Posterior cingulate gyrus (tissue), 11 donors: ENCODE measurements at regions not wholly inside any gene's neighbourhood (a gene's known extent, or its start where the extent isn't known, plus 50 kb on each side); places are given as distances from the start of the nearest gene placed in this dataset.

ENCODE experiments used
- DNase-seq, 10 donors: peaks; one replicate each; pipeline versions ENCODE4 v3.0.0 to v3.0.0-alpha.2; 2020 to 2021; ENCODE audit warnings: mixed read lengths in 3 of 10
- intact Hi-C: fragments of 100-400 bp; cut with DNase I; formaldehyde crosslinking; loops from one replicate; pipeline ENCODE4 v1.15.1; 2023

DNA sequence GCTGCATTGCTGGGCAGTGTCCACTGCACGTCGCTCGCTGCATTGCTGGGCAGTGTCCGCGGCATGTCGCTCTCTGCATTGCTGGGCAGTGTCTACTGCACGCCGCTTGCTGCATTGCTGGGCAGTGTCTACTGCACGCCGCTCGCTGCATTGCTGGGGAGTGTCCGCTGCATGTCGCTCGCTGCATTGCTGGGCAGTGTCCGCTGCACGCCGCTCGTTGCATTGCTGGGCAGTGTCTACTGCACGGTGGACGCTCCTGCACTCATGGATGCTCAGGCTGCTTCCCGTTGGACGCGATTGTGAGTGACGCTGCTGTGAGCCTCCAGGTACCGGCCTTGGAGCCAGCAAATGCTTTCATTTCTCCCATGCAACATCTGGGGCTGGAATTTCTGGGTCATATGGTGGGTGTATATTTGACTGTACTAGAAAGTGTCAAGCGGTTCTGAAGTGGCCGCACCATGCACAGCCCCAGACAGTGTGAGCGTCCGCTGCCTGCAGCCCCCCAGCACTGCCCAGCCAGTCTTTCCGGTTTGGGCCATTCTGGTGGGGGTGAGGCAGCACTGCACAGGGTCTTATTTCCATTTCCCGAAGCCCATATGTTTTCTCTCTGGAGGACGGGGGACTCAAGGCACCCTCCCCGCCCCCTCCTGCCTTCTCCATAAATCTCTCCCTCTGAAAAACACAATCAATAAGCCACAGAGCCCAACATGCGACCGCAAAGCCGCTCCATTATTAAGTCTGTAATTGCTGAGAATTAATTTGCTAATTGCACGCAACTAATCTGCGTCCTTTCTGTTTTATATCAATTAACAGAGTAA is 97.4 kb downstream of the YTHDF1 start:
- intact Hi-C loops: no loop called here
- peak in 4 of 10 donors; percentile 1 to 55 (median 30) for DNase-seq

DNA sequence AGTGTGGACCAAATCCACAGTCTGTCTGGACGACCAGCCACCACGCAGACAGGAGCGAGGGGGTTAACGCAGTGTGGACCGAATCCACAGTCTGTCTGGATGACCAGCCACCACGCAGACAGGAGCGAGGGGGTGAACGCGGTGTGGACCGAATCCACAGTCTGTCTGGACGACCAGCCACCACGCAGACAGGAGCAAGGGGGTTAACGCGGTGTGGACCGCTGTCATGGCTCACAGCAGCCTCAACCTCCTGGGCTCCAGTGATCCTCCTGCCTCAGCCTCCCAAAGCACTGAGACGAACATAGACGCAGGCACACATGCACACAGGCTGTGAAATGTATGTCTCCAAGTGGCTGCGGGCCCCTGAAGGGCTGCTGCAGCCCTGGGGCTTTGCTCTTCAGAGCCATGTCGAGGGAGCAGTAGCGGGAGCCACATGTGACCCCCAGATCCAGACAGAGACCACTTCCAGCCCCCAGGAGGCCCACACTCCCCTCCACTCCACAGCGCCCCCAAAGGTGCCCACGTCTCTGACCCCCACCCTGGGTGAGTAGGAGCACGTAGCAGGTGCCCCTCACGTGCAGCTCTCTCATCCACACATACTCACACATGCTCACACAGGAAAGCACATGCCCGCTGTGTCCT is 98.1 kb downstream of the YTHDF1 start:
- peak in 4 of 10 donors; percentile 2 to 65 (median 36) for DNase-seq
- intact Hi-C loops: no loop called here

DNA sequence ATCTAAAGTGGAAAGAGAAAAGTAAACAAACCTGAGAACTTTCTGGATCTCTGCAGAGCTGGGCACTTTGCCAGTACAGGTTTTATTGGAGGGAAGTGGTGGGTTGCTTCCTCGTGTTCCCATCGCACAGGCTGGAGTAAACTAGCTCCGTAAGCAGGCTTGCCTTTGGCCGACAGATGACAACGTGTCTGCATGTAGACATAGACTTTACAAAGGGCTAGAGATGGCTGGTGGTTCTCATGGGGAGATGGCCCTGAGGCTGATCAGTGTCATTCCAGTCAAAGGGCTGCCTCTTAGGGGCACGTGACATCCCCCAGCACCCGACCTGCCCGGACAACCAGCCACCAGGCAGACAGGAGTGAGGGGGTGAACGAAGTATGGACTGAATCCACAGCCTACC is 98.8 kb downstream of the YTHDF1 start:
- intact Hi-C loops: no loop called here
- DNase-seq: peak in 3 of 10 donors; percentile 11 to 59 (median 13)

DNA sequence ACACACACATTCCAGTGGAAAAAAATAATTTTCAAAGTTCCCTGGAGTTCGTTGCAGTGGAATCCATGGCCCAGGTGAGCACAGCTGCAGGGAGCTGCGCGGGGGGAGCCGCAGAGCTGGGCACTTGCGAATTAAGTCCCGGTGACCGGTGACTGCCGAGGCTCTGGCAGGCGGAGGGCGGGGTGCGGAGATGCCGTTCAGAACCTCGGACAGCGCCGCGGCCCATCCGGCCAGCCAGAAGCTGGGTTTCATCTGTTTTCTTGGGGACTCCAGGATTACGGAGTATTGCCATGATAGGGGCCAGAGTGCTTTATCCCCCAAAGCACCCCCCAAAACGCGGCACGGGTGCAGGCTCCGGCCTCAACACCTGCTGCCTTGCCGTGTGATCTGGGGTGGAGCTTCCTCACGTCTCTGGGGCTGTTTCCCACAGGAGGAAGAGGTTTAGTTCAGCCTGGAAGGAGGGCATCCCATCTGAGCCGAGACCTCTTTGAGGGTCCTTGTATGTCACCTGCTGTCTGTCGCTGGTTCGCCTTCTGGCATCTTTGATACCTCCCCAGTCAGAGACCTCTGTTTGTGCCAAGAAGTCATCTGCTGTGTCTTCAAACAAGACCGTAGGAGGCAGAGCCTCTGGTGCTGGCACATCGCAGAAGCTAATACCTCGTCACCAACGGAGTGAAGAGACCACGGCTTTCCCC is 99.4 kb downstream of the YTHDF1 start:
- intact Hi-C loops: no loop called here
- peak in 4 of 10 donors; percentile 39 to 85 (median 76) for DNase-seq

DNA sequence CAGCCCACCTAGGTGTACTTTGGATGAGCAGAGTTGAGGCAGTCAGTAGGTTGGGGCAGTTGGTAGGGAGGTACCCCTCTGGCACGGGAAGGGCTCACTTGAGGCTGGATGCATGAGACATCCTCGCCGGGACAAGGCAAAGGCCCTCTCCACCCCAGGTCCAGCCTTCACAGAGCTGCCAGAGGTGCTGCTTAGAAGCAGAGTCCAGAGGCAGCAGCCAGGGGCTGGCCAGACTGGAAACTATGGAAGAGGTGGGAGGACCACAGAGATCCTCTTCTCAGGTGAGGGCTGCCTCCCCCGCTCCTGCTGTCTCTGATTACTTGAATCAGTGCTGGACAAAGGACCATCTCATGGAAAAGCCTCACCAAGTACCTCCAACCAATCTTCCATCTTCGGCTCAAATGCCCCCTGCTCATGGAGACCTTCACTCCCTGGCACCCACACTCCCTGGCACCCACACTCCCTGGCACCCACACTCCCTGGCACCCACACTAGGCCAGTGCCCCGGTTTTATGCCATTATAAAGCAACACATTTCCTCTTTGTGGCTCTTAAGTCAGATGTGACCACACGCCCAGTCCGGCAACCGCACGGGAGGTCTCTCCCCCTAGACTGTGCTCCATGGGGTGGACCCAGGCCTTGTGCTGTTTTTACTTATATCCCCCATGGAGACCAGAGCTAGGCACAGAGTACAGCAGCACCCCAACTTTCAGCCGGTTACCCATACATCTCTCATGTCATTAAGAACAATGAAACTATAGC is 100.1 kb downstream of the YTHDF1 start:
- peak in 3 of 10 donors; percentile 44 to 58 (median 52) for DNase-seq
- intact Hi-C loops: no loop called here

DNA sequence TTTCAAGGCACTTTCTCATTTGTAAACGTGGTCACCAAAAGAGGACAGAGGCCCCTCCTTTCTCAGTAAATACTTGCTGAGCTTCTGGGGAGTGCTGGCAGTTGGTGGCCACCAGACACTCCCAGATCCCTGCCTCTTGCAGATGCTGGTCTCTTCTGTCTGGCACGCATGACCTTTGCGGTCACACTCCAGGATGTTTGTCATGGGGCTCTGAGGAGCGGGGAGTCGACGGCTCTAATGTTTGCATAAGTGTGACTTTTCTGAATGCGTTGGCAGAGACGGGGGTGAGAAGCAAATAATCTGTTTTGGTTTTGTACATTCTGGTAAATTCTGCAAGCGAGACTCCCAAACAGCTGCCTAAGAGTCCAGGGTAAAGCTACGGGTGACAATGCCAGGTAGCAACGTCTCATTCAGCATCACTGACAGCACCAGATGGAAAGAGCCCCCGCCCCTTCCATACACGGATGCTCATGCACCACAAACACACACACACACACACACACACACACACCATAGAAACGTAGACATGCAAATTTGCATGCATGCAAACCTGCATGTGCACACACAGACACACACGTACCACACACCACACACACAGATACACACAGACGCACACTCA is 101.1 kb downstream of the YTHDF1 start:
- peak in 3 of 10 donors; percentile 13 to 49 (median 21) for DNase-seq
- intact Hi-C loops: no loop called here

DNA sequence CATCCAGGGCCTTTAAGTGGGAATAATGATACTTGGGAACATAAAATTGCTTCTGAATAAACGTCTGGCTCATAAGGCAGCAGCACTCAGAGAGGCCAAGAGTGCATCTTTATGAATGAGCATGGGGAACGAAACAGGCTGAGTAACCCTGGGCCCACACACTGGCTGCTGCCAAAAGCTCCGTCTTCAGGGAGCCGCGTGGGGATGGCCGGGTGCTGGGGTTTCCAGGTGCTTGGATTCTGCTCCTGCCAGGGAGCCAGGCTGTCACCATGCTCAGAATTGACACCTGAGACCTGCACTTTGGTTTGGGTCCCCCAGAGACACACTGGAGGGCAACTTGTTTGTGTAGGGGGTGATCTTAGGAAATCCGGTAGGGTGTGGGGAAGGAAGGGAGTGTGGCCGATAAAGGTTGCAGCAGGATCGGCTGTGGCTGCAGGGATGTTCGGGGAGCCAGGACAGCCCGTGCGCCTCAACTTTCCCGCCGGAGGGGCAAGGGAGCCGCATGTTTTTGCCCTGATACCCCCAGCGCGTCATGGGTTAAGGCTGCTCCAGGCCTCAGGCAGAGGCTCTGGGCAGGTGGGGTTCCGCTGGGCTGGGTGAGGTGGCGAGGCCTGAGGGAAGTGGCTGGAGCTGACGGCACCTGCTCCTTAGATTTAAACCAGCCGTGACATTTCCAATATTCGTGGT is 101.8 kb downstream of the YTHDF1 start:
- intact Hi-C loops: no loop called here
- peak in 3 of 10 donors; percentile 59 to 70 (median 64) for DNase-seq

DNA sequence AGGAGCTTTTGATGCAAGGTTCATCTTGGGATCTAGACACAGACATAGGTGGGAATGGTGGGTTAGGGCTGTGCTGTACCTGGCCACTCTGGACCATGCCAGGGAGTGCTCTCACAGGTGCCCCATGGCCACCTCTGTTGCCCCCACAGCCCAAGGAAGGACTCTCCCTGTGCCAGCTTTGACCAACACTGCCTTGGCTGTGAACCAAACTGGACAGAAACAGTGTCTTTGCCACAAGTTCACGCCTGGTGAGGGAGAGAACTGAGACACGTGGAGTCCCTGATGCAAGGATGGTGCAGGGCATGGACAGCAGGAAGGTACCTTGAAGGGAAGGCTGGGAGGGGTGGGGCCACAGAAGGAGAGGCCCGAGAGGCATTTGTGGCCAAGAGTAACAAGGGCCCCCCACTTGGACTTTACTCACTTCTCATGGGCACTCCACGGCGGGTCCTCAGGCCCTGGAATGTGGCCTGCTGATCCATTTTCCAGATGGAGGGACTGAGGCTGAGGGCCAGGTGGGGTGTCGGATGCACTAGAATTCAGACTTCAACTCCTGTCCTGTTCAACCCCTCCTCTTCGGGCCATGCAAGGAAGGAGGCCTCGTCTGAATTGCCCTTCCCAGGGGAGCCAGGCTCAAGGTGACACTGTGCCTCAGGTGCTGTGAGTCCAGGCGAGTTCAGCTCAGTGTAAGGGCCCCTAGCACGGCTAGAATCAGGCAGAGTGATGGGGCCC is 103.3 kb downstream of the YTHDF1 start:
- intact Hi-C loops: no loop called here
- DNase-seq: peak in 3 of 10 donors; percentile 30 to 45 (median 37)

DNA sequence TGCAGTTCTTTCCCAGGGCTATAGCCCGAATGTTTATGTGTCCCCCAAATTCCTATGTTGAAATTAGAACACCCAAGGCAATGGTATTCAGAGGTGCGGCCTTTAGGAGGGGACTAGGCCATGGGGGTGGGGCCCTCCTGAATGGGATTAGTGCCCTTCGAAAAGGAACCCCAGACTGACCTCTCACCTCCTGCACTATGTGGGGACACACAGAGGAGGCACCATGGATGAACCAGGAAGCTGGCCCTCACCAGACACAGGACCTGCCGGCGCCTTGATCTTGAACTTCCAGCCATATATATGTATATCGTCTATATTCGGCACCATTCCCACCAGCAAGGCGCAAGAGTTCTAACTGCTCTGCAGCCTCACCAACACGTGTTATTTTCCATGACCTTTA is 101.5 kb upstream of the BHLHE23 start:
- DNase-seq: peak in 3 of 10 donors; percentile 16 to 60 (median 44)
- intact Hi-C loops: no loop called here

DNA sequence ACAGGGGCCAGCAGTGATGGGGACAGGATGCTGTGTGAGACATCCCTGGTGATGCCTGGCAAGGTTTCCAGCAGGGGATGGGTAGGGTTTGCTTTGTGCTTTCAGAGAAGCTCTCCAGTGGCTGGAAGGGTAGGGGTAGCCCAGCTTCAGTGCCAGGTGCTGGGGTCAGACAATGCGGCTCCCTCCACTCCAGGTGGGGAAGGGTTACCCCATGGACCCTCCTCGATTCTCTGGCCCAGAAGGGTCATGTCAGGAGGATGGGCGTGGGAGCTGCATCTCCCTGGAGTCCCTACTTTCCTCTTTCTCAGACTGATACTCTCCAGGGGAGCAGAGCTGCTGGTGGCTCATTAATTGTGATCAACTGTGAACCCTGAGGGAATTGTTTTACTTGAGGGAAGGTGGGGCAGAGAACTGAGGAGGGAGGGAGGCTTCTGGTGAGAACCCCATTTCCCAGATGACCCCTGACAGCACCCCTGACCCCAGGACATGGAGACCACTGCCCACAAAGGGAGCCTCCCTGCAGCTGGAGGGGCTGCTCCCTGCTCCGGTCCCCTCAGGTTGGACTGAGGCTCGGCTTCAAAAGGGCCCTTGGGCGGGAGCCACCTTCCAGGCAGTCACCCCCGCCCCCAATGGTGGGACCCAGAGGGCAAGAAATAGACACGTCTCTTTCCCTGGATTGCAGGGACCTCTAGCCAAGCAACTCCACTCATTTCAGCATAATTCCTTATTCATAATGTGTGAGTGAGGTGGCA is 100.9 kb upstream of the BHLHE23 start:
- intact Hi-C loops: no loop called here
- DNase-seq: peak in 3 of 10 donors; percentile 24 to 34 (median 31)

DNA sequence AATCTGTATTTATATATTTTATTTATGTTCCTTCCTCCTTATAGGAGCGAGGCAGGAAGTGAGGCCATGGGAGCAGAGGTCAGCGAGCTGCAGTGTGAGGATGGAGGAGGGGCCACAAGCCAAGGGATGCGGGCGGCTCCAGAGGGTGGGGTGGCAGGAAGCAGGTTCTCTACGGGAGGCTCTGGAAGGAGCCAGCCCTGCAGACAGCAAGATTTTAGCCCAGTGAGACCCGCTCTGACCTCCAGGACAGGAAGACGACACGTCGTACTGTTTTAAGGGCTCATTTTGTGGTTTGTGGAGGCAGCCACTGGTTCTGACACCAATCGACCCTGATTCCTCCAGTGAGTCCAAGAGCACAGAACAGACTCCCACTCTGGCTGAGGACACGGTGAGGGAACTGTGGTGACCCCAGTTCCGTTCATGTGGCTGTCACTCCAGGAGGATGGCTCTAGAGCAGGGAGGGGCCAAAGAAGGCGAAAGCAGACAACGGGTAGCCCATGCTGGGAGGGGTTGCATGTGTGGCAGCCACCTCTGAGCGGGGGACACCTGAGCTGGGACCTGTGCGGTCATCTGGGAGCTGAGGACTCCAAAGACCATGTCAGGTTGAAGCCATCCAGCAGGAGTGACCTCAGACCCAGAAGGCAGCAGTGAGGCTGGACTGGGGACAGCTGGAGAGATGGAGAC is 100.1 kb upstream of the BHLHE23 start:
- intact Hi-C loops: no loop called here
- DNase-seq: peak in 3 of 10 donors; percentile 45 to 59 (median 55)

DNA sequence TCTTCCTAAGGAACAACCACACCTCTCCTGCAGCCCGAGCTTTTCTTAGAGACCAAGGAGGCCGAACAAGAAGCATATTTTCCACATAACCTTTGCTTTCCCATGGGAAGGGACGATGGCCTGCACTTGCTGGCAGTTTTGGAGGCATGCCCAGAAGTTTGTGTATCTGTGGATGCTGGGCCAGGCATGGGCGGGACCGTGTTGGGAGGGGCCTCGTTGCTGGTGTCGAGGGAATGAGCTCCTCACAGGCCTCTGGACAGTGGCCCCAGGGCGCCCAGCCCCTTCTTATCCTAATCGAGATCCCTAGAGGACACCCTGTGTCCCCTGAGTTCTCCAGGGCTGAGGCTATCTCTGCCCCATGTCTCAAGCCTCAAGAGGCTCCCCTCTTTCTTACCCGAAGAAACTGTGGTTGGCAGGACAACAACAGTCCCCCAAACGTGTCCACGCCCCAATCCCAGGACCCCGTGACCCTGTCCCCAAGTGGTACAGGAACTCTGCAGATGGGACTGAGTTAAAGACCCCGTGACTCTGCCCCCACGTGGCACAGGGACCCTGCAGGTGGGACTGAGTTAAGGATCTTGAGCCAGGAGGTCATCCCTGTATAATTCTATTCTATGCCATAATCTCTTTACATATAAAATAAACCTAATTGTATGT is 99.5 kb upstream of the BHLHE23 start:
- intact Hi-C loops: no loop called here
- peak in 3 of 10 donors; percentile 56 to 73 (median 68) for DNase-seq

DNA sequence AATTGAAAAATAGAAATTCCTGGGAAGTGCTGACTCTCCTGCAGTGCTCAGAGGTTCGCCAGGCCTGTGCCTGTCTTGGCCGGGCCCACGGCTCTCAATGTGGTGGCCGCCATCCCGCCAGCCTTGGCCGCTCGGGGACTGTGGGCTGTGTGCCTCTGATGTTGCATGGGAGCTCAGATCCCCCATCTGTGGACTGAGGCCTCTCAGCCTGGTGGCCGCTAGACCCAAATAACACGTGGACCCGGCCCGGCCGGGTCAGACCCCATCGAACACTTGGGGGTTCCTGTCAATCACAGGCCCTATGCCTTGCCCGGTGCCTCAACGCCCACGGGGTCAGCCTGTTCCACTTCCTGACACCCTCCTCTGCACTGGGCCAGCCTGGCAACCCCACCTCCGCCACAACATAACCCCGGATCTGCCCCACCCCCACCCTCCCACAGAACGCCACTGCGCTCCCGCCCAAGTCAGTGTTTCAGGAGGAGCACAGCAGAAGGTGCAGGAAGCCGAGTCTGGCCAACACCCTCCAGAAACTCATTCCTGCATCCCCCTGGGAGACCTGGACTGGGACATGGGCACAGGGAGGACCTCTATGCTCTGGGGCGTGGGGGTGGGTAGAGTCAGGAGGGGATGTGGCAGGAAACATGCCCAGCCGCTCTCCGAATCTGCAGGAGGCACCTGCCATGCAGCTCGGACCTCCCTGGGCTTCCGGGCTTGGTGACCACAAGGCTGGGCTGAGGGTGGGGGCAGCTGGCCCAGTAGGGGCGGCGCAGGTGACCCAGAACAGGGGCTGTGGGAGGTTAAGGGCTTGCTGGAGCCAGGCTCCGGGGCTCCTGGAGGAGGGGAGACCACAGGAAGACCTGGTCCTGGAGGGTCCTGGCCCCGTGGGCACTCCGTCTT is 98.7 kb upstream of the BHLHE23 start:
- intact Hi-C loops: no loop called here
- peak in 3 of 10 donors; percentile 50 to 74 (median 64) for DNase-seq

DNA sequence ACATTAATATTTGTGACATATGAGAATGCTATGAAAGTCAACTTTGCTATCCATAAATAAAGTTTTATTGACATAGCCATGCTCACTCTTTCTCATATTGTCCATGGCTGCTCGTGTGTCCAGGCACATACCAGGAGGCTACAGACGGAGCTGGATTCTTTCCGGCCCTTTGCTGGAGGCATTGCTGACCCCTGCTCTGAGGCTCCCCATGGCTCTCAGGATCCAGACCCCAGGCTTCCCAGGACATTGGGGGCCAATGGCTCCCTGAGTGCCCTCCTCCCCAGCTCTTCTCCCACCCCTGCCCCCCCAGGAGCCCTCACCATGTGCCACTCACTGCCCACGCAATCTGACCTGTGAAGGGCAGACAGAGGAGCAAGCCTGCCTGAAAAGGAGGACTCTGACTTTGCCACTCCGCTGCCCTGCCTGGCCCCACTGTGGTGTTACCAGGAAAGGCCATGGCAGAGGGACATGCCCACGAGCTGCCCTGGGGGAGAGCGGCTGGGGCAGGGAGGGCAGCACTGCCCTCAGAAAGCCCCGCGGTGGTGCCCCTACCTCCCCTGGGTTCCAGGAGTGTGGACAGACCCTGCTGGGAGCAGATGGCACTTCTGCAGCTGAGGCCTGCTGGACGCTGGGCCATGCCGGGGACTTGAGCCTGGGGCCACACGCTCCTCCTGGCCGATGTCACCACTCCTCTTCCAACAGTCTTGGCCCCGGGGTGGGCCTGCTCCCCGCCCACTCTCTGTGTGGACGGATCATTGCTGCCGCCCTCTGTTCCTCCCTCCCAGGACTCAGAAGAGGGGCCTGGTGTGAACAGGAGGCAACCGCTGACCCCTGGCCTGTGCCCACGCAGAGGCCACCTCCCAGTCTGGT is 97.8 kb upstream of the BHLHE23 start:
- intact Hi-C loops: no loop called here
- DNase-seq: peak in 3 of 10 donors; percentile 57 to 81 (median 58)
